HG03025 (cell line): ENCODE measurements at regions not wholly inside any gene's neighbourhood (a gene's known extent, or its start where the extent isn't known, plus 50 kb on each side); places are given as distances from the start of the nearest gene placed in this dataset.
"Not testable (repeated sequence)": the region's sequence is repeated elsewhere in the genome, so short reads cannot be mapped to it uniquely, and the experiment has no call there.

Experiments used
- ATAC-seq: cut with Tn5 transposase; IDR thresholded peaks from one replicate; pipeline ENCODE4 v1.9.1; 2021; ENCODE audit warnings: mild to moderate bottlenecking, moderate library complexity; ENCODE audit not compliant: unreplicated experiment, low FRiP score

GRCh38 chr18:70732916-70733315, 444.1 kb downstream of the SOCS6 start:
- ATAC-seq = no peak

GRCh38 chr18:70732188-70732587, 443.3 kb downstream of the SOCS6 start:
- no peak for ATAC-seq

- no peak for ATAC-seq
These were observed 431.8 kb downstream of the SOCS6 start for GRCh38 chr18:70720607-70721006.

- no peak for ATAC-seq
These were observed 420.9 kb downstream of the SOCS6 start for GRCh38 chr18:70709720-70710119.

DNA sequence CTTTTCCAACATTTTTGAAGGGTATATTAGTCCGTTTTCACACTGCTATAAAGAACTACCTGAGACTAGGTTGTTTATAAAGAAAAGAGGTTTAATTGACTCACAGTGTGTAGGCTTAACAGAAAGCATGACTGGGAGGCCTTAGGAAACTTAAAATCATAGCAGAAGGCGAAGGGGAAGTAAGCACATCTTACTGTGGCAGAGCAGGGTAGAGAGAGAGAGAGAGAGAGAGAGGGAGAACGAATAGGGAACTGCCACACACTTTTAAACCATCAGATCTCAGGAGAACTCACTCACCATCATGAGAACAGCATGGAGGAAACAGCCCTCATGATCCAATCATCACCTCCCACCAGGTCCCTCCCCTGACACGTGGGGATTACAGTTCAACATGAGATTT, 420.3 kb downstream of the SOCS6 start:
- ATAC-seq = no peak

- ATAC-seq = no peak
These were observed 417.1 kb downstream of the SOCS6 start for GRCh38 chr18:70705831-70706416.

- no peak for ATAC-seq
These were observed 411.7 kb downstream of the SOCS6 start for GRCh38 chr18:70700496-70700895.

- ATAC-seq = no peak
These were observed 409.7 kb downstream of the SOCS6 start for GRCh38 chr18:70698574-70698973.

DNA sequence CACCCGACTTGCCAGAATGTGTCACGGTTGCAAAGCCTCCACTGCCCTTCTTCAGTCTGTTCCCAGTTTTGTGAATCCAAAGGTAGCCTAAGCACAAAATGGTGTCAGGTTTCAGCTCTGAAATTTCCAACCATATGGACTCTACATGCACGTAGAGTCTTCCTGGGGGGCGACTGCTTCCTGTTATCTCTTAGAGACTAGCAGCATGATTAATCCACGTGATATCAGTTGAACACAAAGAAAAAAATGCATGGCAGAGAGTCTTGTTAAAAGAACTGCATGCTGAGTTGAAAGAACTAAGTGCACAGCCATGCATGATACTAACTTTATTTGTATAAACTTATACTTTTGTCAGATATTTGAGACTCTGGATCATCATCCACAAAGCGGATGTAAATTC, 404.4 kb downstream of the SOCS6 start:
- ATAC-seq = no peak

GRCh38 chr18:70689765-70690164, 400.9 kb downstream of the SOCS6 start:
- not testable (repeated sequence) for ATAC-seq

DNA sequence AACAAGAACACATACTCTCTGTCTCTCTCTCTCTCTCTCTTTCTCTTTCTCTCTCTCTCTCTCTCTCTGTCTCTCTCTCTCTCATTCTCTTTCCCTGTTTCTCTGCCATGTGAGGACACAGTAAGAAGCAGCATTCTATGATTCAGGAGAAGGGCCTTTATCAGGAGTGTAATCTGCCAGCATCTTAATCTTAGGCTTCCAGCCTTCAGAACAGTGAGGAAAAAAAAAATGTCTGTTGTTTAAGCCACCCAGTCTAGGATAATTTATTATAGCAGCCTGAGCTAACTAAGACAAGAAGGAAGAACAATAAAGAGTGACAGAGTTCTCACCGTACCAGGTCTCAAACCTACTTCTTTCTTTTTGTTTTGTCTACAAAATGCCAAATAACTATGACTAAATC, 399.4 kb downstream of the SOCS6 start:
- ATAC-seq = no peak

- ATAC-seq = no peak
These were observed 396.0 kb downstream of the SOCS6 start for GRCh38 chr18:70684821-70685220.

- ATAC-seq = no peak
These were observed 394.4 kb downstream of the SOCS6 start for GRCh38 chr18:70683263-70683662.

DNA sequence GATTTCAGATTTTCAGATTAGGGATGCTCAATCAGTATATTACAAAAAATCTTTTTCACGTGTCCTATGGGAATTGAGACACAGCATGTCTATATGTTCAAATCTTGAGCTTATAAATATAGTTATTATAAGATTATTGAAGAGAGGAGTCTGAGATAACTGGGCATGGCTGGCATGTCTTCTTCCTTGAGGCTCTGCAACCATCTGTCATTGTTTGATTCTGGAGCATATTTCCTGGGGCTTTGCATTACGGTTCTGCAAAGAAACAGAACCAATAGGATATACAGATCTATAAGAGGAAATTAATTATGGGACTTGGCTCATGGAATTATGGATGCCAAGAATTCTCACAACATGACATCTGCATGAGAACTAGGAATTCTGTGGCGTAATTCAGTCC, 386.1 kb downstream of the SOCS6 start:
- ATAC-seq = no peak

GRCh38 chr18:70673831-70674230, 385.0 kb downstream of the SOCS6 start:
- ATAC-seq = no peak

DNA sequence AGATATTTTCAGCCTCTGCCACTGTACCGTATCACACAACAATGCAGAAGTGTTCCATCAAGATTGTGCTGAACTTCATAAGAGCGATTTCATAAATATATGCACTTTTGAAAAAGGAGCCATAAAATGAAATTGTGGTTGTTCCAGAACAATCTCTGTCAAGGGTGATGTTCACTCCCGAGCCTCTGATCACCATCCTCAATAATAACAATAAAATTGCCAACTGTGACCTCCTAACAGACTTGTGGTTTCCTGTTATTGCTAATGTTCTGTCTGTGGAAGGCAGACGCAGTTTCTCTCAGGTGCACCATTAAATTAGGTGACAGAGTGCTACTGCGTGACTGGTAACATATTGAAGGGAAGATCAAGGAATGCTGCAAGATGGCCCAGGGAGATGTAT, 383.7 kb downstream of the SOCS6 start:
- no peak for ATAC-seq

- ATAC-seq = no peak
These were observed 383.2 kb downstream of the SOCS6 start for GRCh38 chr18:70671889-70672565.

- ATAC-seq = no peak
These were observed 378.1 kb downstream of the SOCS6 start for GRCh38 chr18:70666936-70667335.

DNA sequence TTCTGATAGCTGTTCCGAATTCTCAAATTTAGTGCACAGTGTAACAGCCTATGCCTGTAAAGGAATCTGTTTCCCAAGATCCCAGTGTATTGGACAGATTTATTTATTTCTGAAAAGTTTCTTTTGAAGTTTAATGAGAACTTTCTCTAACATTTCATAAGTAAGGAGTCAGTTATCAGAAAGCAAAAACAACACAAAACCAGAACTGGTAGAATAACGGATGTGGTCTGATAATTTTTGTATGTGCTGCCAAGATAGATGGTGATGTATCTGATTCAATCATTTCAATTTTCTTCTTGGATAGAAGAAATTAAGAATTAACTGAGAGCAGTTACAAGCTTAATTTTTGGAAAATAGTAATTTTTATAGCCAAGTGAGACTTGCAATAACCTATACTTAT, 374.3 kb downstream of the SOCS6 start:
- no peak for ATAC-seq

GRCh38 chr18:70662588-70662987, 373.7 kb downstream of the SOCS6 start:
- ATAC-seq = no peak

GRCh38 chr18:70659036-70659925, 370.4 kb downstream of the SOCS6 start:
- ATAC-seq = no peak

- ATAC-seq = no peak
These were observed 364.8 kb downstream of the SOCS6 start for GRCh38 chr18:70653671-70654070.
